ENCODE measurements at regions not wholly inside any gene's neighbourhood (a gene's known extent, or its start where the extent isn't known, plus 50 kb on each side); places are given as distances from the start of the nearest gene placed in this dataset.
A peak's percentile ranks its signal among the peaks of the same experiment; 100 is the strongest.

DNA sequence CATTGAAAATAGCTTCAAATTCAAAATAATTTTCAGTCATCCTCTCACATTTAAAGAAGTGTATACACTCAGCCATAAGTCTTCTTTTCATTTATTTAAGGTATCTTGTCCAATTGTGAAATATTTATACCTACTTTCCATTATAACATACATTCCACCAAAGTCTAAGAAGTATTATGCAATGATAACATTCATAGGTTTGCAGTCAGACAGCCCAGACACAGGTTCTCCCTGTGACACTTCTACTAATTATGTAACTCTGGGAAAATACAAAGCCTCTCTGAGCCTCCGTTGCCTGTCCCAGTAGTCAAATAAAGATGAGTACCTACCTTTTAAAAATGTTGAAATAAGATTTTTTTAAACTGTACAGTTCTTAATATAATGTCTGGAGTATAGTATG, 320.9 kb upstream of the RPS23 start:
- H3K36me3 Mint-ChIP-seq (ENCODE audit: low read depth): no peaks in the 10 kb centered on the region
- H3K4me3 Mint-ChIP-seq: no peak overlapping the region
- no peaks in the 10 kb centered on the region for H3K9me3 Mint-ChIP-seq
- H3K27me3 Mint-ChIP-seq (ENCODE audit: low read depth): no peaks in the 10 kb centered on the region
- H3K27ac Mint-ChIP-seq (ENCODE audit: unreplicated experiment): no peak overlapping the region
- no peaks in the 10 kb centered on the region for H3K4me1 Mint-ChIP-seq
- no peak for DNase-seq (ENCODE audit: low read depth, low spot score)
- TF ChIP-seq, protein P1, sequence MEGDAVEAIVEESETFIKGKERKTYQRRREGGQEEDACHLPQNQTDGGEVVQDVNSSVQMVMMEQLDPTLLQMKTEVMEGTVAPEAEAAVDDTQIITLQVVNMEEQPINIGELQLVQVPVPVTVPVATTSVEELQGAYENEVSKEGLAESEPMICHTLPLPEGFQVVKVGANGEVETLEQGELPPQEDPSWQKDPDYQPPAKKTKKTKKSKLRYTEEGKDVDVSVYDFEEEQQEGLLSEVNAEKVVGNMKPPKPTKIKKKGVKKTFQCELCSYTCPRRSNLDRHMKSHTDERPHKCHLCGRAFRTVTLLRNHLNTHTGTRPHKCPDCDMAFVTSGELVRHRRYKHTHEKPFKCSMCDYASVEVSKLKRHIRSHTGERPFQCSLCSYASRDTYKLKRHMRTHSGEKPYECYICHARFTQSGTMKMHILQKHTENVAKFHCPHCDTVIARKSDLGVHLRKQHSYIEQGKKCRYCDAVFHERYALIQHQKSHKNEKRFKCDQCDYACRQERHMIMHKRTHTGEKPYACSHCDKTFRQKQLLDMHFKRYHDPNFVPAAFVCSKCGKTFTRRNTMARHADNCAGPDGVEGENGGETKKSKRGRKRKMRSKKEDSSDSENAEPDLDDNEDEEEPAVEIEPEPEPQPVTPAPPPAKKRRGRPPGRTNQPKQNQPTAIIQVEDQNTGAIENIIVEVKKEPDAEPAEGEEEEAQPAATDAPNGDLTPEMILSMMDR (conservative IDR thresholded peaks at IDR 0.05): no peak

DNA sequence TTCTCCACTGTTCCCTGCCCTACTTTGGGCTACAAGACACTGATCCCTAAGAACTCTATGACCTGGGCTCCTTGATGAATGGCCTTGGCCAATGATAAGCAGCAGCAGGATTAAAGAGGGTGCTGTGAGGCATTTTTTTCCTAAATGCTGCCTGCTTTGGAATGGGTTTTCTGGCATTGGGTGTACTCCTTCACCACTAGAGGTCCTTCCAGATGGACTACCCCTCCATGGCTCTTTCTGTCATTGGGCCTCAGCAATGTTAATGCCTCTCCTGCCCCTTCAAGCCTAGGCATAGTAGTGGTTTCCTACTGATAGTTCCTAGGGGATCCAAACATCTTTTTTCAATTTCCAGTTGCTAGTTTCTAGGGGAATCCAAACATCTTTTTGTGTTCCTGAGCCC, 319.3 kb upstream of the RPS23 start:
- no peak for DNase-seq (ENCODE audit: low read depth, low spot score)
- Mint-ChIP-seq H3K9me3 (peaks cover 2% of the 10 kb centered on the region), H3K4me1 (no peaks in the 10 kb centered on the region), H3K27ac (ENCODE audit: unreplicated experiment) (no peak overlapping the region), H3K36me3 (ENCODE audit: low read depth) (no peaks in the 10 kb centered on the region), H3K27me3 (ENCODE audit: low read depth) (no peaks in the 10 kb centered on the region), H3K4me3 (no peak overlapping the region)
- TF ChIP-seq, protein P1 (conservative IDR thresholded peaks at IDR 0.05): peak; percentile 24

DNA sequence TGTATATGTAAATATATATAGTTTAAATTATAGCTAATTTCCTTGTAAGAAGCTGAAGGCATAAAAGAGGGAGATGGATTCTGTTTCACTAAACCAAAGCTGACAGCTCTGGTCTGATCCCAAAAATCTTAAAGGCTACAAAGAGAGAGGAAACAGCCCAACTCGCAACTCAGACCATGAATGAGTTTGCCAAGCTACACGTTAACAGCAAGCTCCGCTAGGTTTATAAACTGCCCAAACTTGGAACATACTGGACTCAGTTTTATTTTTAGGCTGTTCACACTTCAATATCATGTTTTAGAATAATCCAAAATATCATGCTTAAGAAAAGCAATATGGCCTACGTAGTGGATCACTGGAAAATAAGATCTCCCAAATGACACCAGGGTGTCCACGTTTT, 318.3 kb upstream of the RPS23 start:
- peaks cover 2% of the 10 kb centered on the region for H3K4me1 Mint-ChIP-seq
- no peaks in the 10 kb centered on the region for H3K27me3 Mint-ChIP-seq (ENCODE audit: low read depth)
- DNase-seq (ENCODE audit: low read depth, low spot score): no peak
- H3K27ac Mint-ChIP-seq (ENCODE audit: unreplicated experiment): no peak overlapping the region
- peaks cover 2% of the 10 kb centered on the region for H3K9me3 Mint-ChIP-seq
- TF ChIP-seq, protein P1 (conservative IDR thresholded peaks at IDR 0.05): no peak
- H3K36me3 Mint-ChIP-seq (ENCODE audit: low read depth): no peaks in the 10 kb centered on the region
- H3K4me3 Mint-ChIP-seq: no peak overlapping the region

DNA sequence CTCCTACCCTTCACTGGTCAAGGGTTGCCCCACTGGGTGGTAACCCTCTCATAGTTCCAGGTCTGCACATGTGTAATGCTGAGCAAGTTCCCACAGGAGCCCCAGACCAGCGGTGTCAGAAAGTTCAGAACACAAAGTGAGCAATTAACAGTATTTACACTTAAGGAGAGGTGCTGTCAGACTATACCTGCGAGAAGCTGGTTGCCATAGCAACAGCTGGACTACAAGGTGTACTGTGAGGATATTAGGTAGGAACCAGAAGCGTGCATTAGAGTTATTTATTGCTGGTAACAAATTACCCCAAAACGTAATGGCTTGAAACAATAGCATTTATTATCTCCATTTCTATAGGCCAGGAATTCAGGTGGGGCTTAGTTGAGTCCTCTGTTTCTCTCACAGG, 317.0 kb upstream of the RPS23 start:
- no peaks in the 10 kb centered on the region for H3K27me3 Mint-ChIP-seq (ENCODE audit: low read depth)
- H3K27ac Mint-ChIP-seq (ENCODE audit: unreplicated experiment): no peak overlapping the region
- peaks cover 3% of the 10 kb centered on the region for H3K36me3 Mint-ChIP-seq (ENCODE audit: low read depth)
- DNase-seq (ENCODE audit: low read depth, low spot score): no peak
- peaks cover 10% of the 10 kb centered on the region for H3K9me3 Mint-ChIP-seq
- H3K4me3 Mint-ChIP-seq: no peak overlapping the region
- H3K4me1 Mint-ChIP-seq: peaks cover 7% of the 10 kb centered on the region
- TF ChIP-seq, protein P1 (conservative IDR thresholded peaks at IDR 0.05): no peak

DNA sequence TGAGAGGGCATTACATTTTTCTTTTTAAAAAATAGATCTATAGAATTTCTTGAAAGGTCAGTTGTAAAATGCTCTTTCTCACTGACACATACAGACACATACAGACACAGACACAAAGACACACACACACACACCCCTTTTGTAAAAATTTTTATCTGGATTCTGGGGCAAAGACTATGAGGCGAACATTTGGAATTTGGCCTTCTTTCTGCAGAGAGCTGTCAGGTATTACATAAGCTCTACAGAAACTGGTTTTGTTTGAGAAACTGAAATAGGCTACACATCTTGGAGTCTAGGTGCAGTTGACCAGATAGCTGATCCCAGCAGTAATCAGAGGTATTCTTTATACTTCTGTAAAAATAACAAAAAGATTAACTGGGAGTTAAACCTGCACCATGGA, 315.9 kb upstream of the RPS23 start:
- Mint-ChIP-seq H3K9me3 (peaks cover 19% of the 10 kb centered on the region), H3K36me3 (ENCODE audit: low read depth) (peaks cover 3% of the 10 kb centered on the region), H3K27me3 (ENCODE audit: low read depth) (no peaks in the 10 kb centered on the region), H3K27ac (ENCODE audit: unreplicated experiment) (no peak overlapping the region), H3K4me1 (peaks cover 7% of the 10 kb centered on the region), H3K4me3 (no peak overlapping the region)
- DNase-seq (ENCODE audit: low read depth, low spot score): no peak
- TF ChIP-seq, protein P1 (conservative IDR thresholded peaks at IDR 0.05): no peak

DNA sequence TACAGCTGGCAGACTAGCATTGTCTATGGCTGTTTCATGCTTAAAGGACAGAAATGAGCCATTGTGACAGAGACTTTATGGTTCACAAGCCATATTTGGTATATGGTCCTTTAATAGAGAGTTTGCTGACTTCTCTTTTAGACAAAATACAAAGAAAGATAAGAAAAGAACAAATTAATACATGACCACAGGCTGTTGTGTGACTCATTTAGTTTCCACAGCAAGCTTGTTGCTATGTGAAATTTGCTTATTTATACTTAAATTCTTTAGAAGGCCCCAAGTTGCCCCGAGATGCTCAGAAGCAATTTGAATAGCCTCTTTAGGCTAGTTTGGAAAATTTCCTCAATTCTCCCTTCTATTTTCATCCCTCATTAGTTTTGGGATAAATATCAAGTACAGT, 315.3 kb upstream of the RPS23 start:
- DNase-seq (ENCODE audit: low read depth, low spot score): no peak
- Mint-ChIP-seq H3K27ac (ENCODE audit: unreplicated experiment) (no peak overlapping the region), H3K4me3 (no peak overlapping the region), H3K36me3 (ENCODE audit: low read depth) (peaks cover 3% of the 10 kb centered on the region), H3K4me1 (peaks cover 7% of the 10 kb centered on the region), H3K9me3 (peaks cover 19% of the 10 kb centered on the region), H3K27me3 (ENCODE audit: low read depth) (no peaks in the 10 kb centered on the region)
- TF ChIP-seq, protein P1 (conservative IDR thresholded peaks at IDR 0.05): no peak

Data from neural crest cell (in vitro differentiated cells).